H1 (cell line): ENCODE measurements at regions not wholly inside any gene's neighbourhood (a gene's known extent, or its start where the extent isn't known, plus 50 kb on each side); places are given as distances from the start of the nearest gene placed in this dataset.

ENCODE experiments used
- CTCF ChIA-PET: fragments of 300-600 bp; sonication (Branson Sonifier 250); formaldehyde crosslinking; loops from one replicate; lab custom pipeline; 2021; ENCODE audit not compliant: partially characterized antibody; lab: Charles Lee
- POLR2A ChIA-PET: fragments of 300-600 bp; sonication (Branson Sonifier 250); formaldehyde crosslinking; loops from one replicate; lab custom pipeline; 2021; ENCODE audit warnings: inconsistent platforms; ENCODE audit not compliant: partially characterized antibody; lab: Charles Lee
- DNase-seq, 2 experiments: peaks; one replicate each; pipeline versions ENCODE4 v3.0.0 to v3.0.0-alpha.2; 2010 to 2022; ENCODE audit warnings: low spot score in 2 of 2, low read depth in 1 of 2, mixed read lengths in 1 of 2
- FAIRE-seq: peaks from 2 replicates; lab custom pipeline; 2011; peaks lifted over from hg19 to GRCh38; lab: Jason Lieb, UNC
- H2AFZ ChIP-seq: 2 replicates; pipeline ENCODE4 v1.8.1; 2012; ENCODE audit warnings: low read length, inconsistent platforms
- H2AK5ac ChIP-seq: 2 replicates; pipeline ENCODE4 v1.6.1; 2013; ENCODE audit warnings: low read depth, low read length
- H2BK120ac ChIP-seq: replicated peaks from 2 replicates; pipeline ENCODE3; 2013; ENCODE audit warnings: low read depth, low read length, inconsistent platforms
- H2BK12ac ChIP-seq: 2 replicates; pipeline ENCODE4 v1.6.1; 2013; ENCODE audit warnings: low read depth, low read length
- H2BK15ac ChIP-seq: 2 replicates; pipeline ENCODE4 v1.6.1; 2013; ENCODE audit warnings: low read length
- H2BK20ac ChIP-seq: 2 replicates; pipeline ENCODE4 v1.6.1; 2013; ENCODE audit warnings: low read length
- H2BK5ac ChIP-seq: 2 replicates; pipeline ENCODE4 v1.6.1; 2013; ENCODE audit warnings: low read depth, low read length
- H3K14ac ChIP-seq: 2 replicates; pipeline ENCODE4 v1.6.1; 2013; ENCODE audit warnings: inconsistent platforms; ENCODE audit not compliant: insufficient read length
- H3K18ac ChIP-seq: 2 replicates; pipeline ENCODE4 v1.6.1; 2013; ENCODE audit warnings: low read length; ENCODE audit errors: extremely low read depth
- H3K23ac ChIP-seq: 2 replicates; pipeline ENCODE4 v1.6.1; 2013; ENCODE audit warnings: inconsistent platforms; ENCODE audit not compliant: insufficient read length
- H3K23me2 ChIP-seq: 2 replicates; pipeline ENCODE4 v1.6.1; 2013; ENCODE audit warnings: low read depth, low read length
- H3K27ac ChIP-seq: 2 replicates; pipeline ENCODE4 v1.6.1; 2011; ENCODE audit warnings: low read depth, low read length, inconsistent platforms
- H3K27me3 ChIP-seq, 4 experiments: replicated peaks in 1 of 4; 1 replicate in 1 of 4; 2 replicates in 3 of 4; pipeline versions ENCODE4 v1.6.1 to v1.8.1; 2011 to 2013; ENCODE audit warnings: low read length in 3 of 4, mild to moderate bottlenecking in 3 of 4, inconsistent platforms in 2 of 4, mixed read lengths in 2 of 4, moderate library complexity in 1 of 4; ENCODE audit not compliant: control insufficient read depth in 3 of 4, insufficient read depth in 3 of 4; ENCODE audit errors: extremely low read depth in 1 of 4
- H3K36me3 ChIP-seq, 4 experiments: 2 replicates each; pipeline versions ENCODE4 v1.6.1 to v1.8.1; 2011 to 2013; ENCODE audit warnings: mild to moderate bottlenecking in 4 of 4, low read length in 3 of 4, moderate library complexity in 2 of 4, control low read depth in 1 of 4, inconsistent platforms in 1 of 4; ENCODE audit not compliant: insufficient read depth in 4 of 4, control insufficient read depth in 2 of 4
- H3K4ac ChIP-seq: replicated peaks from 2 replicates; pipeline ENCODE3; 2013; ENCODE audit warnings: low read length, low read depth, mixed read lengths, inconsistent platforms; ENCODE audit not compliant: insufficient read length
- H3K4me1 ChIP-seq, 4 experiments: replicated peaks in 1 of 4; 1 replicate in 1 of 4; 2 replicates in 3 of 4; pipeline versions ENCODE4 v1.6.1 to v1.8.1; 2011 to 2013; ENCODE audit warnings: low read length in 3 of 4, inconsistent platforms in 2 of 4, mixed read lengths in 1 of 4; ENCODE audit not compliant: insufficient read depth in 4 of 4, control insufficient read depth in 3 of 4
- H3K4me2 ChIP-seq, 2 experiments: 2 replicates each; pipeline versions ENCODE4 v1.6.1 to v1.8.1; 2011 to 2013; ENCODE audit warnings: low read depth in 2 of 2, low read length in 2 of 2, control low read depth in 1 of 2, inconsistent platforms in 1 of 2, mild to moderate bottlenecking in 1 of 2; ENCODE audit not compliant: insufficient read depth in 1 of 2
- H3K4me3 ChIP-seq, 4 experiments: fragments of 200-600, 300-600 bp in 1 of 4; sonication (generic), shearing (Covaris generic), sonication (Bioruptor Twin) in 1 of 4; 2 replicates each; pipeline versions ENCODE4 v1.5.1 to v1.8.1; 2011 to 2016; ENCODE audit warnings: low read length in 4 of 4, low read depth in 3 of 4, control low read depth in 2 of 4, inconsistent platforms in 2 of 4, mild to moderate bottlenecking in 2 of 4, mixed read lengths in 1 of 4, moderate library complexity in 1 of 4; ENCODE audit not compliant: insufficient read depth in 2 of 4; ENCODE audit errors: extremely low read depth in 1 of 4
- H3K56ac ChIP-seq: replicated peaks from 2 replicates; pipeline ENCODE3; 2013; ENCODE audit warnings: low read depth, mild to moderate bottlenecking, mixed read lengths, low read length, inconsistent platforms; ENCODE audit not compliant: insufficient read length
- H3K79me1 ChIP-seq: 2 replicates; pipeline ENCODE4 v1.6.1; 2013; ENCODE audit warnings: low read depth, low read length, control low read depth
- H3K79me2 ChIP-seq, 2 experiments: 2 replicates each; pipeline versions ENCODE4 v1.6.1 to v1.8.1; 2012 to 2013; ENCODE audit warnings: low read length in 2 of 2, mild to moderate bottlenecking in 2 of 2, inconsistent platforms in 1 of 2; ENCODE audit not compliant: insufficient read depth in 2 of 2, control insufficient read depth in 1 of 2
- H3K9ac ChIP-seq, 4 experiments: replicated peaks in 1 of 4; 1 replicate in 1 of 4; 2 replicates in 3 of 4; pipeline versions ENCODE4 v1.6.1 to v1.8.1; 2011 to 2013; ENCODE audit warnings: low read depth in 3 of 4, low read length in 3 of 4, control low read depth in 2 of 4, mild to moderate bottlenecking in 2 of 4, moderate library complexity in 2 of 4, inconsistent platforms in 1 of 4; ENCODE audit errors: extremely low read depth in 1 of 4
- H3K9me3 ChIP-seq, 2 experiments: 2 replicates each; pipeline versions ENCODE4 v1.6.1 to v1.8.1; 2012 to 2013; ENCODE audit warnings: mild to moderate bottlenecking in 2 of 2, moderate library complexity in 2 of 2, control low read depth in 1 of 2, inconsistent platforms in 1 of 2, low read depth in 1 of 2, low read length in 1 of 2, mixed read lengths in 1 of 2; ENCODE audit not compliant: insufficient read depth in 2 of 2
- H4K20me1 ChIP-seq, 2 experiments: replicated peaks in 1 of 2; 2 replicates each; pipeline versions ENCODE3 to v1.8.1; 2011 to 2013; ENCODE audit warnings: inconsistent platforms in 2 of 2, low read length in 2 of 2, mild to moderate bottlenecking in 1 of 2; ENCODE audit not compliant: insufficient read depth in 2 of 2, control insufficient read depth in 1 of 2
- H4K5ac ChIP-seq: 2 replicates; pipeline ENCODE4 v1.6.1; 2013; ENCODE audit warnings: low read length, low read depth, mixed read lengths, inconsistent platforms; ENCODE audit not compliant: insufficient read length
- H4K8ac ChIP-seq: 2 replicates; pipeline ENCODE4 v1.8.0; 2013; ENCODE audit warnings: mild to moderate bottlenecking, moderate library complexity, low read length, inconsistent platforms; ENCODE audit not compliant: insufficient read depth; ENCODE audit errors: extremely low read depth
- H4K91ac ChIP-seq: replicated peaks from 2 replicates; pipeline ENCODE3; 2013; ENCODE audit warnings: low read length, mixed read lengths, inconsistent platforms; ENCODE audit not compliant: insufficient read length
- ASH2L ChIP-seq: fragments of 200-600, 300-600 bp; sonication (generic); IDR thresholded peaks from one replicate; pipeline ENCODE4 v1.7.1; 2017; ENCODE audit warnings: low read length
- EGR1 ChIP-seq: IDR thresholded peaks from 2 replicates; pipeline ENCODE4 v1.6.1; 2011; ENCODE audit warnings: low read depth, low read length, borderline replicate concordance
- EP300 ChIP-seq, 2 experiments: IDR thresholded peaks; 1 replicate in 1 of 2; 2 replicates in 1 of 2; pipeline ENCODE4 v1.6.1; 2011 to 2012; ENCODE audit warnings: low read depth in 2 of 2, low read length in 2 of 2, mild to moderate bottlenecking in 2 of 2, borderline replicate concordance in 1 of 2, inconsistent platforms in 1 of 2, moderate library complexity in 1 of 2
- GTF2F1 ChIP-seq: IDR thresholded peaks from 2 replicates; pipeline ENCODE4 v1.6.1; 2012; ENCODE audit warnings: low read depth, low read length, improper control_type of control experiment, borderline replicate concordance
- HDAC2 ChIP-seq, 2 experiments: fragments of 300-600 bp in 1 of 2; sonication (generic) in 1 of 2; IDR thresholded peaks; 2 replicates each; pipeline ENCODE4 v1.6.1; 2011 to 2012; ENCODE audit warnings: low read depth in 2 of 2, low read length in 2 of 2, mild to moderate bottlenecking in 2 of 2, moderate library complexity in 2 of 2, borderline replicate concordance in 1 of 2, inconsistent platforms in 1 of 2
- HDAC6 ChIP-seq: IDR thresholded peaks from one replicate; pipeline ENCODE4 v1.7.1; 2012; ENCODE audit warnings: low read depth, mild to moderate bottlenecking, inconsistent platforms, low read length, moderate library complexity
- MAFK ChIP-seq: IDR thresholded peaks from 2 replicates; pipeline ENCODE4 v1.6.1; 2012; ENCODE audit warnings: low read depth, mild to moderate bottlenecking, improper control_type of control experiment, low read length
- SAP30 ChIP-seq: fragments of 300-600 bp; sonication (generic); IDR thresholded peaks from 2 replicates; pipeline ENCODE4 v1.7.1; 2012; ENCODE audit warnings: low read length, moderate library complexity, mild to moderate bottlenecking, inconsistent platforms; ENCODE audit not compliant: insufficient read depth, insufficient replicate concordance
- SIN3A ChIP-seq, 2 experiments: IDR thresholded peaks in 1 of 2; conservative IDR thresholded peaks in 1 of 2; 2 replicates each; pipeline ENCODE4 v1.6.1; 2011 to 2012; ENCODE audit warnings: low read length in 2 of 2, improper control_type of control experiment in 1 of 2, low read depth in 1 of 2, mild to moderate bottlenecking in 1 of 2
- TAF1 ChIP-seq: IDR thresholded peaks from 2 replicates; pipeline ENCODE4 v1.6.1; 2011; ENCODE audit warnings: mild to moderate bottlenecking, low read depth, low read length
- whole genome bisulfite sequencing, 2 experiments: shearing (Covaris generic) in 1 of 2; methylation state at CpG; one replicate each; pipeline versions ENCODE4 v1.1.6 to v1.1.7; 2013 to 2015; ENCODE audit warnings: low lambda C conversion rate in 2 of 2, mixed read lengths in 2 of 2, inconsistent platforms in 1 of 2, low coverage in 1 of 2, missing lambda C conversion rate in 1 of 2; ENCODE audit not compliant: insufficient replicate concordance in 2 of 2, insufficient coverage in 1 of 2, insufficient read length in 1 of 2; ENCODE audit errors: extremely low coverage in 1 of 2, missing lambda C conversion rate in 1 of 2; 5-methylcytosine and 5-hydroxymethylcytosine counted together
- TF ChIP-seq, protein P1 (sequence below): IDR thresholded peaks from 2 replicates; pipeline ENCODE4 v1.6.1; 2012; ENCODE audit warnings: inconsistent platforms
- TF ChIP-seq, protein P2 (sequence below): IDR thresholded peaks from 2 replicates; pipeline ENCODE4 v1.6.1; 2012; ENCODE audit warnings: inconsistent platforms

- H3K18ac ChIP-seq, result no peak overlapping the region
- H3K23me2 ChIP-seq, result no peaks in the 10 kb centered on the region
- no peak overlapping the region for H4K8ac ChIP-seq
- peak overlapping the region in 1 of 2 experiments; percentile 58; a peak in 2 of 4 replicates for H3K4me2 ChIP-seq
- no peaks in the 10 kb centered on the region for H3K79me1 ChIP-seq
- H2BK5ac ChIP-seq, result no peak overlapping the region
- DNase-seq (no peak), FAIRE-seq (no peak)
- H3K27ac ChIP-seq, result no peak overlapping the region
- 82% methylated on average over 1 of the region's 1 CpG; no CpG with 5 or more reads in 1 of the 2 experiments for WGBS, 2 experiments
- ChIA-PET POLR2A (interaction anchor here (0.7 to 2.0 kb wide), 24 partner anchors 9 to 255 kb away, joined by 3 to 12 read pairs (median 4); no protein-coding TSS in a partner anchor), CTCF (interaction anchor here (0.6 to 1.8 kb wide), 4 partner anchors 107 to 702 kb away, joined by 3 to 4 read pairs (median 3); no protein-coding TSS in a partner anchor)
- H2AFZ ChIP-seq, result no peak overlapping the region
- H3K4me1 ChIP-seq, result no peaks in the 10 kb centered on the region
- H3K56ac ChIP-seq, result no peak overlapping the region
- no peaks in the 10 kb centered on the region for H3K27me3 ChIP-seq
- peak overlapping the region in 1 of 4 experiments; percentile 30; a peak in 1 of 8 replicates for H3K4me3 ChIP-seq
- H4K91ac ChIP-seq, result no peak overlapping the region
- H2BK20ac ChIP-seq, result no peak overlapping the region
- H2AK5ac ChIP-seq, result no peak overlapping the region
- H3K79me2 ChIP-seq, result peaks cover 0 to 3% of the 10 kb centered on the region in 2 experiments; a peak in 2 of 4 replicates
- no peak overlapping the region for H3K14ac ChIP-seq
- H3K9ac ChIP-seq, result no peak overlapping the region
- no peaks in the 10 kb centered on the region for H3K9me3 ChIP-seq
- no peak overlapping the region for H2BK12ac ChIP-seq
- H4K5ac ChIP-seq, result no peak overlapping the region
- no peak overlapping the region for H2BK15ac ChIP-seq
- H3K23ac ChIP-seq, result no peak overlapping the region
- no peak overlapping the region for H2BK120ac ChIP-seq
- H4K20me1 ChIP-seq, result no peaks in the 10 kb centered on the region
- H3K36me3 ChIP-seq, result peaks cover 0 to 50% (median 17%) of the 10 kb centered on the region in 4 experiments; a peak in 4 of 8 replicates
- no peak overlapping the region for H3K4ac ChIP-seq
- TF ChIP-seq SAP30 (no peak), HDAC2 (IDR thresholded peaks at IDR 0.05; ENCODE audit: borderline replicate concordance in 1 of 2, low read depth in 2 of 2, low read length in 2 of 2) (no peak), EGR1 (no peak), ASH2L (no peak), TAF1 (no peak), MAFK (no peak), GTF2F1 (no peak), SIN3A (conservative IDR thresholded peaks at IDR 0.05 in 1 of 2, IDR thresholded peaks at IDR 0.05 in 1 of 2; ENCODE audit: low read depth in 1 of 2, low read length in 2 of 2) (no peak), EP300 (IDR thresholded peaks at IDR 0.05; ENCODE audit: borderline replicate concordance in 1 of 2, low read depth in 2 of 2, low read length in 2 of 2) (no peak), HDAC6 (no peak)
- TF ChIP-seq, protein P1, sequence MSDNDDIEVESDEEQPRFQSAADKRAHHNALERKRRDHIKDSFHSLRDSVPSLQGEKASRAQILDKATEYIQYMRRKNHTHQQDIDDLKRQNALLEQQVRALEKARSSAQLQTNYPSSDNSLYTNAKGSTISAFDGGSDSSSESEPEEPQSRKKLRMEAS, result no peak
- TF ChIP-seq, protein P2, sequence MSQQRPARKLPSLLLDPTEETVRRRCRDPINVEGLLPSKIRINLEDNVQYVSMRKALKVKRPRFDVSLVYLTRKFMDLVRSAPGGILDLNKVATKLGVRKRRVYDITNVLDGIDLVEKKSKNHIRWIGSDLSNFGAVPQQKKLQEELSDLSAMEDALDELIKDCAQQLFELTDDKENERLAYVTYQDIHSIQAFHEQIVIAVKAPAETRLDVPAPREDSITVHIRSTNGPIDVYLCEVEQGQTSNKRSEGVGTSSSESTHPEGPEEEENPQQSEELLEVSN, result no peak
Observed at GRCh38 chr6:93829009-93829408, 409.6 kb upstream of the EPHA7 start.
